ENCODE measurements at regions not wholly inside any gene's neighbourhood (a gene's known extent, or its start where the extent isn't known, plus 50 kb on each side); places are given as distances from the start of the nearest gene placed in this dataset.

DNA sequence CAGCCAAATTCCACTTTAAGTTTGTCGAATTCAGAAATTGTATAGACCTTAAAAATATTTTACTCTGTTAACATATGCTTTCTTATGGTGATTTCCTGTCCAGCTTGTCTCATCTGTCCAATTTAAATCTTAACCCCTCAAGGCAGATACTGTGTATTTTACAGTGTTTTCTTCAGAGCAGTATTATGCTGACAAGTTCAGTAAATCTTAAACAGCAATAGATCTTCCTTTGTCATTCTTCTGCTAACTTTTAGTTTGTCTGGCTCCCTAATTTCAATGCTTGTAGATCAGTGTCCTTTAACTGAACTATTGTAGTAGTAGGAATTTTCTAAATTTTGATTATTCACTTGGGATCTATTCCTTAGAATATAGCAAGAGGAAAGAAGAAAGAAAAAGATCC is 52.8 kb upstream of the MEIS1 start:
- DNase-seq (ENCODE audit: low read depth) = no peak

DNA sequence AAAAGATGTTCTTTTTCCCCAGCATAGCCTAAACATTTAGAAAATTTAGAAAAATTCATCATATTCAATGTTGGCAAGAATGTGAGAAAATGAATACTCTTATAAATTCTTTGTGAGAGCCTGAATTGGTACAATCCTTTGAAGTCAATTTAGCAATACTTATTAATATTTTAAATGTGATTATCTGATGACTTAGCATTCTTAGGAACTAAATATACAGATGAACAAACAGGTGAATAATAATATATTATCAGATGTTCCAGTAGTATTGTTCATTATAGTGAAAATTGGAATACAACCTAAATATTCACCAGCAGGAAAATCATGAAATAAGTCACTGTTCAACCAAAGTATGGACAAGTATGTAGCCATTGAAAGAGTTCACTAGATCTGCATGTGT is 55.5 kb upstream of the MEIS1 start:
- no peak for DNase-seq (ENCODE audit: low read depth)

DNA sequence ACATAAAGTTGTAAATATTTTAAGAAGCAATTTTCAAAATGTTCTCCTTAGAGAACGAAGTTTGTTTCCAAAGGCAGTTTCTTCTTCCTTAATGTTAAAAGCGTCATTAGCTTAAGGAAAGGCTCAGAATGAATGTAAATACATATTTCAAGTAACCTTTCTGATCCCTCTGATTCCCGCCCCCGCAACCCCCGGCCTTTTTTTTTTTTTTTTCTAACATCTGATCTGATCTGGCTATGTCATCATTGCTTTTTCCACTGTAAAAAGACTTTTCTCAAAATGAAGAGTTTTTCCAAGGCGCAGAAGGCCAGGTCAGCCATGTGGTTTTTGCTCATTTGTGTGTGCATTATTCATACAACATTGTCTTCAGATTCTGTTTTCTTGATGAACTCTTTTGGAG is 57.1 kb upstream of the MEIS1 start:
- no peak for DNase-seq (ENCODE audit: low read depth)

DNA sequence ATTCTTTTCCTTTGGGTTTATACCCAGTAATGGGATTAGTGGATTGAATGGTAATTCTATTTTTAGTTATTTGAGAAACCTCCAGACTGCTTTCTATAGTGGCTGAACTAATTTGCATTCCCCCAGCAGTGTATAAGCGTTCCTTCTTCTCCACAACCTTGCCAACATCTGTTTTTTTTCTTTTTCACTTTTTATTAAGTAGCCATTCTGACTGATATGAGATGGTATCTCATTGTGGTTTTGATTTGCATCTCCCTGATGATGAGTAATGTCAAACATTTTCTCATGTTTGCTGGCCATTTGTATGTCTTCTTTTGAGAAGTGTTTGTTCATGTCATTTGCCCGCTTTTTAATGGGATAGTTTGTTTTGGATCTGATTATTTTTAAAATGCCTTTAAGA is 64.1 kb upstream of the MEIS1 start:
- DNase-seq (ENCODE audit: low read depth) = peak; percentile 12

DNA sequence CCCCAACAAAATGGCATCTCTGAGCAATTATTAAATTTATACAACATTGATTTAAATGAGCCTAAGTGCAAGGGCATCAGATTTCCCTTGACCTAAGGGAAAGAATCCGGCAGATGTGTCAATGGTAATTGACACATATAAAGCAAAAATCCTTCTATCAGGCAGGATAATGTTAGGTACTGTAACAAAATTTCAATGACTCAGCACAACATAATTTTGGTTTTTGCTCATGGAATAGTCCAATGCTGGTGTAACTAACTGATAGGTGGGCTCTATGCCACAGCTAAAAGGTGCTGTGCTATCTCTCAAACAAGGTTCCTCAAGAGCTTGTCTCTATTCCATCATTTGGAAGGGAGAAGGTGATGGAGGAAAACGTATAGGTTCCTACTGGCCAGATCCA is 68.3 kb upstream of the MEIS1 start:
- no peak for DNase-seq (ENCODE audit: low read depth)

DNA sequence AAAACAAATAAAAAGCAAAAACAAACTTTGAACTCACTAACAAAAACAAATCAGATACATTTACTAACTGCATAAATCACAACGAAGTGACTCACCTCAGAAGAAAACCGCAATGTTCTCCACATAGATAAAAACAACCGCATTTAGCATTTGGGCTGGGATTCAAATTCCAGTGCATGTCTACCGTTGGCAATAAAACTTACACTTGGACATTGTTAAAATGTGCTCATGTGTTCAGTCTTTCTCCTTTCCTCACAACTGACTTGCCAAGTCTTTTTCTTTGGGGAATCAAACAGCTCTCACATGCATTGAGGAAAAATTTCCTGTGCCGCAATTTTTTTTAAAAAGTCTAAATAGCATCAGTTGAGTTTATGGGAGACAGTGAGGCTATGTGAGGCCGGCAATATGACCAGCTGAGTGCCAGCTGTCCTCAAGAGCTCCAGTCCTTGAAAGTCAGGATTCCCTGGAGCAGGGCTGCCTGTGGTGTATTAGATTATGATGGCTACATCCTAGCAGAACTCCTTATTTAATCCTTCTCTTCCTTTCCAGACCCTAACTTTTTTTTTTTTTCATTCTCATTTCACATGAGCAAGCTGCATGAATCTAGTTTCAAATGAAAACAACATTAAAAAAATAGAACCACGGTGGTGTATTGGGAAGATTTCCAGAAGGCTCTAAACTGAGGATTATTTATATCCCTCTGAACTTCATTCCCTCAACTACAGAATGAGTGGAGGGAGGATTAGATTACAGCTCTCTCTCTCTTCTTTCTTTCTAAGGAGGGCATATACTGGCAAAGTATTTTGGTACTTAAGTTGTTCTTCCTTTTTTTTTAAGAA is 70.2 kb upstream of the MEIS1 start:
- peak; percentile 90 for DNase-seq (ENCODE audit: low read depth)

DNA sequence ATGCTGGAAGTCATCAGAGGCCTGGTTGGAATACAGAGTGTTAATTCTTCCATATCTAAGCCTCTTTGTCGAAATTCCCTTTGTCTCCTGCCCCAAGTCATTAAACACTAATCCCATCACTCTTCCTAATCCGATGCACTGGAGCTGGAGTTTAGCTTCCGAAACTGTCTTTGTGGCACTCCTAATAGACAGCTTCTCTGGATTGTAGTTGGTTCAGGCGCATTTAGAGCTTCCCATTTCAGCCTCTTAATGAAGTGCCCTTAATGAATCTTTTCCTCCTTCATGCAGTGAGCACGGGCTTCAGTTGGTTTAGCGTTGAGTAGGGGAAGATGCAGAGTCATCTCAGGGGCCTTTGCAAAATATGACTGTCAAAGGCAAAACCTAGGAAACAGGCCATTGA is 72.2 kb upstream of the MEIS1 start:
- DNase-seq (ENCODE audit: low read depth) = no peak

DNA sequence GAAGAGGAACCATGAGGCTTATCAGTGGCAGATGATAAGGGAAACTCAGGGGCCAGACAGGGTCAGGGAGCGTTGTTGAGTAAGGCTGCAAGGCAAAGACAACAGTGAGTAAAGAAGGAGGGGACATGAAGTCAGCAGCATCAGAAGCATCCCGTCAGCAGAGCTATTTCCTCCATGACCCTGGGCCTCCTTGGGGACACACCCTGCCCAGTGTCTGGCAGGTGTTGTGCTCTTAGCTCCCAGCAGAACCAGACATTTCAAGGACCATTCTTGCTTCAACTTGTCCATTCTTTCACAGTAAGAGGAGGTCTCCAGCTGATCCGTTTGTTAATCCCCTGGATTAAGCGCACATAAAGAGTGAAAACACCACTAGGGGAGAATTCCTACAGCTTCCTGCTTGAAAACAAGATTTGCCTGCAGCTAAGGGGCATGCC is 88.7 kb upstream of the MEIS1 start:
- DNase-seq (ENCODE audit: low read depth) = no peak

DNA sequence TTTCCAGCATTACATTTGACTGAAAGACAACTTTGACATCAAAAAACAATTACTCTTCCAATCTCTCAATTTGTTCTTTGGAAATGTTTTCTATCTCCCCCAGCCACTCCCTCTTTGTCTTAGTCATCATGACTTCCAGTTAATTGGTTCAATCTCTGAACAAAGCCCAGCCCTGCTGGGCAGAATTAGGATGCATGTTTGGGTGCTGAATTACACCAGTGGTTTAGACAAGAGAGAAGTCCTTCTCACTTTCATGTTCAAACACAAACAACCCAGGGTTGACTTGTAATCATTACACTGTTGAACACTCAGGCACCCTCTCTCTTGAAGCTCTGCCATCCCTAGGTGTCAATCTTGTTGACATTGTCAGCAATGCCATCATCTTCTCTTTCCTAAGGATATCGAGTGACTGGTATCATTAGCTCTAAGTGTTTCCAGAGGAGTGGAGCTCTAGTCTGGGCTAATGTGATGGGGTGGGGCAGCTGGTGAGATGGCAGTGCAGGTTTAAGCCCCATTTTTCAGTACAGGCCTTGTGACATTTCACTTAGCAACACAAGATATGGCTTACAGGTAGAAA is 90.8 kb upstream of the MEIS1 start:
- DNase-seq (ENCODE audit: low read depth) = no peak

DNA sequence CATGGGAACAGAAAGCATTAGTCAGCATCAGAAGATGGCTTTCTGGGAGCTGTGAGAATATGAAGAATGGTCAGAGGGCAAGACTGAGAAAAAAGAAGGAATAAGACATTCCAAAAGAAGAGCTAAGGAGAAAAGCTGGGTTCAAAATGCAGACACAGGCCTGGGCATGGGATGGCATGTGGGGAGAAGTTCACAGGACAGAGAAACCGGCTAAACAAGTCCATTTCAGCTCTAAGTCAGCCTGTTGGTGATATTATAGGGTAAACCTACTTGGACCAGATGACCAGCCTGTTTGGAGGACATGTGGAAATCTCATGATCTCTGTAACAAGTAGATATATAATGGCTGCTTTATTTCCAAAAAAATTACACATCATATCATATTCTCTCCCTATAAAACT is 91.7 kb upstream of the MEIS1 start:
- DNase-seq (ENCODE audit: low read depth) = no peak

DNA sequence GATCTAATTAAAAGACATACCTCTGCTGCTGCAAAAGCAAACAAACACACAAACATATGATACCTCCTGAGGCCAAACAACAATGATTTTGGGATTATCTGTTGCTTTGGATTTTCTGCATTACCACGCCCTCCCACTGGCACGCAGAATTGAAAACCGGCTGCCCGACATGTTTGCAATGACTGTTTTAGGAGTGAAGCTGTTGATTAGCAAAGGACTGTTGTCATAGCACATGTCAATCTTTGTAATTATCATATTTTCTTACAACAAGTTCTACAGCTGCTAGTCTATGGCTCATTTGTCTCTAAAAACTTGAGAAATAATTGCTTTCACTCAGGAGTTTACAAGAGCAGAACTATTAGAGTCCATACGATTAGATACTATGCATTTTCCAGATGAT is 94.4 kb upstream of the MEIS1 start:
- DNase-seq (ENCODE audit: low read depth) = no peak

DNA sequence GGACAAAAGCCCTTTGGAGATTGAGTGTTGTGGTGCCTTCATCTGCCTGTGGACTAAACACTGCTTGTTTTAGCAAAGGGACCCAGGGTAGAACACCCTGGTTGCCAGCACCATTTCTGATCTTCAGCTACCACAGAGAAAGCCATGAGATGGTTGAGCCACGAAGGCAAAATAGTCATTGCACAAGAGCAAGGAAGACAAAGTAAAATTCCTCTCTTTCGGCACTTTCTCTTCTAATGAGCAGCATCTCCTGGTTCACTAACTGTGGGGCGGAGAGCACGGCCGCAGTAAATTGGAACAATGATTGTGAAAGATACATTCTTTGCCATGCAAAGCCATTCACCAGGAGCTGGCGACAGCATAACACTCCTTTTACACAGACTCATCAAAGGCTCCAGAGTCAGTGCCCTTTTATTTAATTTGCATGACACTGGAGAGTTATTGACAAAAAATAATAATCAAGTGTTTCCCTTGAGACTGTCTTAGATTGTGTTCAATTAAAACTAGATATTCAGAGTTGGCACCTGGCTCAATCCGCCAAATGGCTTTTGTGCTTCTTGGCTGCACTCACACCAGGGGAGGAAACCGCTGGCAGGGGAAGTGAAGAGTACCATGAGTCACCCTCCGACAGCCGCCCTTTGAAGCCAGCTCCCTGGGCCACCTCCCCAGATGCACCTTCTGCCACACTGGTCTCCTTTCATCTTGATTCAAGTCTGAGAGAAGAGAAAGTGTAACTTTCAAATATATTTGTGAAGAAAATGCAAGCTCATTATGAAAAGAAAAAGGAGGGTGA is 100.5 kb upstream of the MEIS1 start:
- peak; percentile 10 for DNase-seq (ENCODE audit: low read depth)

DNA sequence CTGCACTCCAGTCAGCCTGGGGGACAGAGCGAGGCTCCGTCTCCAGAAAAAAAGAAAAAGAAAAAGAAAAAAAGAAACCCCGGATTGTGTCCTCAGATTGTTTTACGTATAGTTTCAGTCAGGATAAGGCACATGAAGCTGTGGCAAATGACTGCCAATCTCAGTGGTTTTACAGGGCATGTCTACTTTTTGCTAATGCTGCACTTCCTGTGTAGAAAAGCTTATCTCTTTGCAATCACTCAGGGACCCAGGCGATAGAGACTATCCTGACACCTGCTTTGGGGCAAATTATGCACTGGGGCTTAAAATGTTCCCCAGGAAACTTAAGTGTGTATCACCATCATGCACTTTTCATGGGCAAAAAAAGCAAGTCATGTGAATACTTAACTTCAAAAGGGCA is 103.7 kb upstream of the MEIS1 start:
- no peak for DNase-seq (ENCODE audit: low read depth)

DNA sequence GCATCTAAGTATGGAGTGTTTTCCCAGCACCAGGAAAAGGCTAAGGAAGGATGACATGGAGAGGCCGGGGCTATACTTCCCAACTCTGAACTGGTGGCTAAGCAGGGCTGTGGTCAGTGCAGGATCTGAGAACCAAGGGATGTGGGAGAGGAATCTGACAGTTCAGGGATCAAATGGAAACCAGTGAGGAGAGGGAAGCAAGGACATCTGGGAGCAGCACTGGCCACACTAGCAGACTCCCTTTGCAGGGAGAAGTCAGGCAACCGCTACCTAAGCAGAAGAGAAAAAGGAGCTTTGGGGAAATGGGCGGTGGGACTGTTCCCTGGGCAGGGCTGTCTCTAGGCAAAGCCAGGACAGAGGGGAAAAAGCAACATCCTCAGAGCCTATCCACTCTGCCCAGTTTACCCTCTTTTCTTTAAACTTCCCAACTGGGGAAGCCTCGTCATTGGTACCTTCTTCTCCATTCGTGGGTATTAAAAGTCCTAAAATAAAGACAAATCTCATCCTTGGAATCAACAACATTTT is 105.8 kb upstream of the MEIS1 start:
- no peak for DNase-seq (ENCODE audit: low read depth)

DNA sequence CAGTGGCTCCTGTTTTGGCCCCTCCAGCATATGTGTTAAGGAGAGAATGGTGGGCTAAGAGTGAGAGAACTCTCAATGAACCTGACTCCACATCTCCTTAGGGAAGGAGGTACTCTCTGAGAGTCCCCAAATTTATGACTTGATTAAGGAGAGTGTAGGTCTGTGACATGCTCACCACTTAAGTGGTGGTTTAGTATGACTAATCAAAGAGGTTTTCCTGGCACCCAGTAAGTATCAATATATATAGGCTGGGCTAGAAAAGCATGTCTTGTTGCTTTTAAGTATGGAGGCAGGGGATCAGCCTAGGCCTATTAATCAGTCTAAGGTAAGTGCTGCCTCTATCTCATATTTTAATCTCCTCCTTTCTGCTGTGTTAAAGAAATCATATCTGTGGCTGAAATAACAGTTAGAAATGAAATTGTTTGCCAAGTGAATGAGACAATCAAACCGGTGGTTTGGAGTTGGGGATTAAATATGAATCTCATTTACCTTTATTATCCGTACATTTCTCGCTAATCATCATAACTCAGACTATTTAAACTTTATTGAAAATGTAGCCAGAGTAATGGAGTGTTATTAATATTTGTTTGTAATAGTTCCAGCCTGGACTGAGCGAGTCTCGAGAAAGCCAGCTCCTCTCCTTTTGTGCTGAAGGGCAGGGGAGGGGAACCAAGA is 107.7 kb upstream of the MEIS1 start:
- DNase-seq (ENCODE audit: low read depth) = no peak

DNA sequence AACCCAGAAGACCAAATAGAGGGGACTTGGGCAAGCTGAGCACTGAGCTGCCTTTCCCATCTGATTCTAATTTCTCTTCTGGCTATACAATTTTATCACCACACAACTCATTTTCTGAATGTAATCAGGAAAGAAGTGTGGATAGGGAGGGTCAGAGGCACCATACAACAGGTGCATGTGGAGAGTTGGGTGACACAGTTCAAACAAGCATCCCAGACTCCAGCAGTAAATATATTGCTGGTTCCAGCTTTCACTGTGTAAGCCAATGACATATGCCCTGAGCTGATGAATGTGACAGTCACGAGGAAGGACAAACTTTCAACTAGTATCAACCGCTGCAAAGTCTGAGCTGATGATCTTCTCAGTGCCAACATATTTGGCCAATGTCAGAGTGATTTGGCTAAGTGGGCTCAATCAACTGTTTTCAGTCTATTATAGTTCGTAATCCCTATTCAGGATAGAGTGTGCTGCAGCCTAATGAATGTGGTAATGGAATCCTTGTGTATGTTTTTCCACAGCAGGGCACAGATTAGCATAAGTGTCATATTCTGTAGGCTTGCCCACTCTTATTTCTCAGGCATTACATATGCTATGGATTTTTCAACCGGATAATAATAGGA is 109.9 kb upstream of the MEIS1 start:
- DNase-seq (ENCODE audit: low read depth) = no peak

DNA sequence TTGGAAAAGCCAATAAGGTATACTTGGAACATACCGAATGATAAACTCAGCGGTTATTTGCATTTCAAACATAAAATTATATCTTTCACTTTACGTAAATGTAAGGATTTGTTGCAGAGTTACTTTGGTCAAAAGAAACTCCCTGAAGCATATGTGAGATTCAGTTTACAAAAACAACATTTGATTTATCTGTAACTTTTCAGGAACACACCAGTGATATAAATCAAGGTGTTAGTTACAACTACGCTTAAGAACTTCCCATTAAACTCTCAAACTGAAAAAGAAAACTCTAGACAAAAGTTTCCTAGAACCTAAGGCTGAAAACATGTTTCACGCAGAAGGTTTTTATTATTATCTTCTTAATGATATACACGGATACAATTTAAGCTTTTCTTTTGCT is 110.6 kb upstream of the MEIS1 start:
- DNase-seq (ENCODE audit: low read depth) = no peak

DNA sequence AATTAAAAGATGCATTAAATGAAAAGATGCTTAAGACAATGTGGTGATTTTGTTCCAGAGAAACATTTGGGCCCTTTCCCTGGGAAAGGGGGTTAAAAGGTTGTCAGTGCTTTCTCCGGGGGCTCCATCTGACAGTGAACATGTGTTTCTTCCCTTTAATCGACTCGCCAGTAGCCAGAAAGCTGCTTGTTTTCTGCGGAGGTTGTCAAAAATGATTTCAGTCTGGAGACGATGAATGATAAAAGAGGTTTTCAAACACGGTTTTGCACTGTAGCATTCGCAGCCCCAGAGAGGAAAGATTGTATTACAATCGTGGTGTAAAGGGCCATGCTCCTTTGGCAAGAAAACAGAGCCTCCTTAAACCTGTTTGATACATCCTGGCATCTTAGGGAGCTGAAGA is 111.5 kb upstream of the MEIS1 start:
- no peak for DNase-seq (ENCODE audit: low read depth)

DNA sequence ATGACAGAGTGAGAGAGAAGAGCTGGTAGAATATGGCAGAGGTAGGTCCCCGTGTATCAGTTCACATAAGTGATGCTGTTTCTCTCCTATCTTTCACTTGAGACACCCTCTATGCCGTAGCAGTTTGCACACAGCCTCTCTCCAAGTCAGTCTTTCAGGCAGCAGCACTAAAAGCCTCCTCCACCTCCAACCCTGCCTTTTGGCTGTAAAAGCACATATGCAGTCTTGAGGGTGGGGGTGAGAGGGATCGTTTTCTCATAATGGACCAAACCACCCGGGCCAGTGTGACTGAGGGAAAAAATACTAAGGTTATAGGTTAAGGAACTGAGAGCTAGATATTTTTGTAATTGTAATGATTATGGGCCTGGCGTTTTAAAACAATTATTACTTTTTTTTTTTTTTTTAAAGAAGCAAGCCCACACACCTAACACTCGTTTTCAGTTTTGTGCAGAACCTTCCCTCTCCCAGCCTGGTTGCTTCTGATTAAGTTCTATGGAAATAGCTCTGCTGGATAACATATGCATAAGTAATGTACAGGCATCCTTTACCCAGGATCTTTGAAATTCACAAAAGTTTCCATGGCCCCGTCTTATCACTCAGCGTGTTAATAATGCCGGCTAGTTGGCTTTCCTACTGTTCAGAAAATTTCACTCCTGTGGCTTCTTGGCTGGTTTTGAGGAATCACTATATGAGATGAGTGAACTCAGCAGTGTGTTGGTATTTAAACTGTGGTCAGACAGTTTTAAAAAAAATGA is 112.2 kb upstream of the MEIS1 start:
- DNase-seq (ENCODE audit: low read depth) = no peak

DNA sequence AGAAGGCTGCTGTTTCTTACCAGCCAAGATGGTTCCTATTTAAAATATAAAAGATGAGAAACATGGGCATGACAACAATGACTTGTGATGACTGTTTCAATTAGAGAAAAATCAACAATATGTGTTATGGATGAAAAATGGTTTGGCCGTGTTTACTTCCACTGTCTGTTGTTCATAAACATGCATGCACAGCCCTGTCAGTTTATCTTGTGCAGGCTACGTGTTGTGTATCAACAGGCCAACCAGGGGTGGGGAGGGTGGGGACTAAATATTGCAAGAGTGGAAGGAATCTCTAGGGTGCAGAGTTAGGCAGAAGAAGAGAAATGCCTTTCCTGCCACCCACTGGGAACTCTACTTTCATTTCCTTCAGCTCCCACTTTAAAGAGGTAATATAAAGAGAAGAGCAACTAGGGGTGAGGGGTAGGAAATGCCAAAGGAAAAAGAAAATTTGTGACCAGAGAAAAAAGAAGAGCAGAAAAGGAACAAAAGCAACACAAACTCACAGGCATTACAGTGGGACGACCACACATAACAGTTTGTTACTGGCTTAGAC is 116.8 kb upstream of the MEIS1 start:
- DNase-seq (ENCODE audit: low read depth) = no peak
